HG03432 (cell line): ENCODE measurements at regions not wholly inside any gene's neighbourhood (a gene's known extent, or its start where the extent isn't known, plus 50 kb on each side); places are given as distances from the start of the nearest gene placed in this dataset.
"Not testable (repeated sequence)": the region's sequence is repeated elsewhere in the genome, so short reads cannot be mapped to it uniquely, and the experiment has no call there.

Experiments
- ATAC-seq: cut with Tn5 transposase; IDR thresholded peaks from one replicate; pipeline ENCODE4 v1.9.1; 2021; ENCODE audit warnings: mild to moderate bottlenecking, moderate library complexity; ENCODE audit not compliant: unreplicated experiment

GRCh38 chr17:77332981-77333685 lies 192.4 kb downstream of the SEC14L1 start:
- no peak for ATAC-seq

GRCh38 chr17:77337150-77337549 lies 196.4 kb downstream of the SEC14L1 start:
- ATAC-seq, result no peak

DNA sequence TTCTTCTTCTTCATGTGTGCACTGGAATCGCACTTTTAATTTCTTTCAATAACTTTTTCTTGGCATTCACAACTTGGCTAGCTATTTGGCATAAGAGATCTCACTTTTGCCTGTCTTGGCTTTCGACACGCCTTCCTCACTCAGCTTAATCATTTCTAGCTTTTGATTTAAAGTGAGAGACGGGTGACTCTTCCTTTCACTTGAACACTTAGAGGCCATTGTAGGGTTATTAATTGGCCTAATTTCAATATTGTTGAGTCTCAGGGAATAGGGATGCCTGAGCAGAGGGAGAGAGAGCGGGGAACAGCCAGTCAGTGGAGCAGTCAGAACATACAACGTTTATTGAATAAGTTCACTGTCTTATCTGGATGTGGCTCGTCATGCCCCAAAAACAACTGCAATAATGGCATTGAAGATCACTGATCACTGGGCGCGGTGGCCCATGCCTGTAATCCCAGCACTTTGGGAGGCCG lies 200.3 kb downstream of the SEC14L1 start:
- no peak for ATAC-seq

DNA sequence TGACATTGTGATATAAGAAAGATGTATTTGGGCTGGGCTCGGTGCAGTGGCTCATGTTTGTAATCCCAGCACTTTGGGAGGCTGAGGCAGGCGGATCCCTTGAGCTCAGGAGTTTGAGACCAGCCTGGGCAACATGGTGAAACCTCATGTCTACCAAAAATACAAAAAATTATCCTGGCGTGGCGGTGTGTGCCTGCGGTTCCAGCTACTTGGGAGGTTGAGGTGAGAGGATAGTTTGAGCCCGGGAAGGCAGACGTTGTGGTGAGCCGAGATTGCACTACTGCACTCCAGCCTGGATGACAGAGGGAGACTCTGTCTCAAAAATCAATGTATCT lies 201.9 kb downstream of the SEC14L1 start:
- not testable (repeated sequence) for ATAC-seq

GRCh38 chr17:77343031-77343800 lies 202.4 kb downstream of the SEC14L1 start:
- ATAC-seq, result no peak

- ATAC-seq, result no peak
These were observed 203.3 kb downstream of the SEC14L1 start for GRCh38 chr17:77344038-77344437.

DNA sequence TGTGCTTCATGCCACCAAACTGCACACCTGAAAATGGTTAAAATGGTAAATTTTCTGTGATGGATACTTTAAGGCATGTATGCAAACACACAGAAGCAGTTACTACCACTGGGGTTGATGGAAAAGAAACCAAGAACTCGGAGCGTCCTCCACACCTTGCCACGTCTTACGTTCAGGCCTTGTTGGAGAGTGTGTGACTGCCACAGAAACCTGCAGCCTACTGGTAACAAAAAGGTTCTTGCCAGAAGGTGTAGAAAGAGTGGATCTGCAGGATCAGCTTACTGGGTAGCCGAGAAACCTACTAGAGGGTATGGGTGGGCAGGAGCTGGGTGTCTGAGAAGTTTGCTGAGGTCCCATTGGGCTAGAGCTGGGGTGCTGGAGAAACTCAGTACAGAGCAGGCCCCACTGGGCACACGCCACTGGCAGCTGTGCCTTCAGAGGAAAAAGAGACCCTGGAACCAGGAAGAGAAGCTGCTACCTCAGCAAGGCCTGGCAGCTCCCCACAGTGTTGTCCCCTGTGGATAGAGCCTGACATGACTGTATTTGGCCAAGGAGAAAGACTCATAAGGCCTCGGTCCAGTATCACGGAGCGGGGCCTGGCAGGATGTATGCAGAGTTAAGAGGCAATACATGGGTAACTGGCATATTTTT lies 204.6 kb downstream of the SEC14L1 start:
- no peak for ATAC-seq

DNA sequence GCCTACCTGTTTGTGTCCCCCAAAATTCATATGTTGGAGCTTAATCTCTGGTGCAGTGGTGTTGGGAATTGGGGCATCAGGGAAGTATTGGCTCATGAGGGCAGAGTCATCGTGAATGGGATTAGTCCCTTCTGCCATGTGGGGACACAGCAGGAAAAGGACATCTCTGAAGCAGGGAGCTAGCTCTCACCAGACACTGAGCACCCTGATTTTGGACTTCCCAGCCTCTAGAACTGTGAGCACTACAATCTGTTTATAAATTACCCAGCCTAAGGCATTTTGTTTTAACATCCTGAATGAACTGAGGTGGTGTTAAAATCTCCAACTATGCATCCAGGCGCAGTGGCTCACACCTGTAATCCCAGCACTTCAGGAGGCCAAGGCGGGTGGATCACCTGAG lies 206.0 kb downstream of the SEC14L1 start:
- no peak for ATAC-seq

DNA sequence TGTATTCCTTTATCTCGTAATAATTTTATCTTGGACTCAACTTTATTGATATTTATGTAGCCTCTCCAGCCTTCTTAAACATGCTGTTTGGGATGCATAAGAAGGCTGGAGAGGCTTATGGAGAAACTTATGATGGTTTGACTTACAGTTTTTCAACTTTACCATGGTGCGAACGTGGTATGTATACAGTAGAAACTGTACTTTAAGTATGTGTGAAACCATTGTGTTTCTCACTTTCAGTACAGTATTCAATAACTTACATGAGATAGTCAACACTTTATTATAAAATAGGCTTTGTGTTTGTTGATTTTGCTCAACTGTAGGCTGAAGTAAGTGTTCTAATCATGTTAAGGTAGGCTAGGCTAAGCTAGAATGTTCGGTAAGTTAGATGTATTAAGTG lies 206.8 kb downstream of the SEC14L1 start:
- ATAC-seq, result no peak

GRCh38 chr17:77349976-77350830 lies 209.4 kb downstream of the SEC14L1 start:
- ATAC-seq, result no peak

DNA sequence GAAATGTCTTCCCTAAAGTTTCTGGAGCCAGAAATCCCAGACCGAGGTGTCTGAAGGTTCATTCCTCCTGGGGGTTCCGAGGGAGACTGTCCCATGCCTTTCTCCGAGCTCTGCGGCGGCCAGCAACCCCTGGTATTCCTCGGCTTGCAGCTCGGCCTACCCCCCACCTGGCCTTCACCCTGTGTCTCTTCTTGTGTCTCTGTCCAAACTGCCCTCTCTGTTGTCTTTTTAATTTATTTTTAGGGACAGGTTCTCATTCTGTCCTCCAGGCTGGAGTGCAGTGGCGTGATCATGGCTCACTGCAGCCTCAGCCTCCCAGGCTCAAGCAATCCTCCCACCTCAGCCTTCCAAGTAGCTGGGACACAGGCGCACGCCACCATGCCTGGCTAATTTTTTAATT lies 211.7 kb downstream of the SEC14L1 start:
- ATAC-seq, result no peak

DNA sequence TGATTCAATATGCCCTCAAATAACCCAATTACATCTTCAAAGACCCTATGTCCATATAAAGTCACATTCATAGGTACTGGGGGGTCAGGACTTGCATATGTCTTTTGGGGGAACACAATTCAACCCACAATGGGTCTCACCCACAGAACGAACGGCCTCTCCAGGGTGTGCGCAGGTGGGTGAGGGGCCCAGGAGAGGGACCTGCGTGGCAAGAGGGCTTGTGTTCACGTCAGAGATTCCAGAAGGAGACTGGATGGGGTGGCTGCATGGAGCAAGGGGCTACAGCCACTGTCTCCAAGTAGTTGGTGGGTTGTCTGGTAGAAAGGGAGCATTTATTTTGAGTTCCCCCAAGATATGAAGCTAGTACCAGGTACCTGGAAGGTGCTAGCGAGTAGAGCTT lies 212.2 kb downstream of the SEC14L1 start:
- no peak for ATAC-seq

DNA sequence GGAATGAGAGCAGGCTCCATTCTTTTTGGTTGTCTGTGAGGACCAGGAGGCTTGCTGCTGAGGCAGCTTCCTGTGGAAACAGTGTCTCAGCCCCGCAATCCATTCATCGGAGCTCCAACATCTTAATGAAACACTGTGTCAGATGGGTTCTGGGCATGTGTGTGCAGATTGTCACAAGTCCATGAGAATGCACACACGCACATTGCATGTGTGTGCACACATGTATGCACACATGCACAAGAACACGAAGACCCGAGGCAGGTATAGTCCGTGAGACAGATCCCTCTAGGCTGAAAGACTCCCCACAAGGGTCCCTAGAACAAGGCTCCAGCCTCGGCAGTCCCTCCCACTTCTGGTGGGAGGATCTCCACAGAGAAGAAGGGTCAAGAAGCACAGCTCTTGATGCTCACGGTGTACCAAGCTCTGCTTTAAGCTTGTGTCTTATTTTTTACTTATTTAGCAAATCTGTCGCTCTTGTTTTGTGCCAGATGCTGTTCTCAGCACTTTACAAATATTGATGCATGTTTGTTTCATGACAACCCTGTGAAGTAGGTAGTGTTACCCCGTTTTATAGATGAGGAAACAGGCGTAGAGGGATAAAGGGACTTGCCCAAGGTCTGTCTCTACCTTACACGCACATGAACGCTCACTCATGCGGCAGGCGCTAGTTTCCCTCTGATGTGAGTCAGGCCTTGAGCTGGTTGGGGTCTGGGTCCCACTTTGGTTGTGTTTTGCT lies 213.1 kb downstream of the SEC14L1 start:
- ATAC-seq, result no peak

DNA sequence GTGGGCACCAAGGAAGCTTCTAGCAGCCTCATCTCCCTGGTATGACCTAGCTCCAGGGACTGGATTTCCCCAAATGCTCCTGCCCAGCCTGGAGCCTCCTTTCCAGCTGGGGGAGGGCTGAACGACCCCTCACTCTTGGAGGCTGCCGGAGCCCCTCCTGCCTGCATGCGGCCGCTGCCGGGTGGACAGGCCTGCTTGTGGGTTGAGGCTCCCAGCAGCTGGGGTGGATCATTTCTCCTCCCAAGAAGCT lies 213.6 kb downstream of the SEC14L1 start:
- ATAC-seq, result no peak

DNA sequence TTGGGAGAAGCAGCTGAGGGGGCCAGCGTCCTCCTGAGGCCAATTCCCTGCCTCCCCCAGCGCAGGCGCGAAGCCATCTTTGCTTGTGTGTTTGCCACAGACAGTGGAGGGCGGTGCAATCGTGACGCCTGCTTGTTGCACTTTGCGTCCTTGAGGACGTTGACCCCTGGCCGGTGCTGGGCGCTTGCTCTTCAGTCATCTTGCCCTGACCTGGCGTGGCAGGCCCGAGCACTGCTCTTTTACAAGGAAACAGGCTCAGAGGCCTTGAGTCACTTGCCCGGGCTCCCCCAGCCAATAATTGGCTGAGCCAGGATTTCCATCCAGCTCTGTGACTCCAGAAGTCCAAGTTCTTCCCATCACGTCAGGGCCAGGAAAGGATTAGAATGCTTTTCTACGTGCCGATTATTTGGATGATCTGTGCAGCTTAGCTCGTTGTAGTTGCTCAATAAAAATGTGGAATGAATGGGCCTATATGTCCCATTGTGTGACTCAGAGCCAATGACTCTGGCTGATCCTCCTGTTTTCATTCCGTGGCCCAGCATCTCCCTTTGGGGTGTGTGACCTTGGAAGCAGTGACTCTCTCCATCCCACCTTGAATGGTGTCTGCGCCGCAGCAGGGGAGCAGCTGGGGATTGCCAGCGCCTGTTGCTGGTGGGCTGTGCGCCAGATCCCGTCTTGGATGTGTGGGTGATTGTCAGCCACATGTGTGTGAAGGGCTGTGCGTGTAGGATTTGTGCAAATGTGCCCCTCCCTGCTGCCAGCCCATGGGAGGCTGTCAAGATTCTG lies 214.1 kb downstream of the SEC14L1 start:
- no peak for ATAC-seq

DNA sequence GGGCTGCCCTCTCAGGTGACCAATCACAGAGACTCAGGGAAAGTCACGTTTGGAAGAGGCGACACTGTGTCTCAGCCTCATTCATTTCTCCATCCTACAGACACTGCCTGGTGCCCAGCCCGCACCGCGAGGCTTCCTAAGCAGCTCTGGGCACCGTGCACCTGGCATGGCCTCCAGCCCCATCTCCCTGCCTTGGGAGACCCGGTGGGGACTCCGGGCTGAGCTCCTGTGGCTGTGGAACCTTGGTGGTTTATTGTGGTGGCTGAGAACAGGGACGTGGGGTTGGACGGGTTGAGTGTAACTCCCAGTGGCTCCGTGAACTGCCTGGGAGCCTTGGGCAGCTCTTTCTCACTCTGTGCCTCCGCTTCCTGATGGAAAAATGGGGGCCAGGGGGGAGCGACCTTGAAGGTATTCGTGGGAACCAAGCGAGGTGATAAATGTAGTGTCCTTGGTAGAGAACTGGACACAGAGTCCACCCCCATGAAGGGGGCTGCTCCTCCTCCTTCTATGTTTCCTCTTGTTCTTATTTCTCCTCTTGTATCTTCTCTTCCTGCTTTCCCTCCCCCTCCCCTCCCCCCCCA lies 215.4 kb downstream of the SEC14L1 start:
- ATAC-seq, result no peak

DNA sequence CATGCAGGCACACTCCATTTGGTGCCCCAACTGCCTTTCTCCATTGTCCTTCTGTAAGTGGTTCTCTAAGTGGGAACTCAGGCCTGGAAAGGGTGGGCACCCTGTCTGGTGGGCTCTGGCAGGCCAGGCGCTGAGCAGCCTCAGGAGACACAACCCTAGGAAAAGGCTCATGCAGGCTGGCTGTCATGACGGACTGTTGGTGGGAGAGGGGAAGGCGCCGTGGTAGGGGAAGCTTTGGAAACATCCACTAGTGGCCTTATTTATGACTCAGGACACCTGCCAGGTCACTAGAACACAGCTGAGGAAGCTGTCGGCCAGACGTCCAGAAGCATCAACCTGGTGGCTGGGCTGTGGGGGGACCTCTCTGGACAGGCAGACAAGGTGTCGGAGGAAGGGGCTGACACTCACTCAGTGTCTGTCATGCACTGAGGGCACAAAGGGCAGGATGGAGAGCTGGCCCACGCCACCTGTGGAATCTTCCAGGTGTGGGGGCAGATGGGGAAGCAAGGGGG lies 216.0 kb downstream of the SEC14L1 start:
- ATAC-seq, result no peak

DNA sequence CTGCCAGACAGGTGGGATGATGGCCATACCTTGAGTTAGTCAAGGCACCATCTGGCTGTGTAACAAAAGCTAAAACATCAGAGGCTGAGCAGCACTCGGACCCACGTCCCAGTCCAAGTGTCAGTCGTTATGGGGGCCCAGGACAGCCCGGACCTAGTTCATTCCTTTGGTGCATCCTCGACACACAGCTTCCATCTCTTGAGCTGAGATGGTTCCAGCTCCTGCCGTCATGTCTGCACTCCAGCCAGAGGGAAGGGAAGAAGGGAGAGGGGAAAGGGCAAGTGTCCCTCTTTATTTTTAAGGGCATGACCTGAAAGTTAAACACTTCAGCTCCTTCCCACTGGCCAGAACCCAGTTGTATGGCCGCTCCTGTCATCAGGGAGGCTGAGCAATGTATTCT lies 218.0 kb downstream of the SEC14L1 start:
- no peak for ATAC-seq

DNA sequence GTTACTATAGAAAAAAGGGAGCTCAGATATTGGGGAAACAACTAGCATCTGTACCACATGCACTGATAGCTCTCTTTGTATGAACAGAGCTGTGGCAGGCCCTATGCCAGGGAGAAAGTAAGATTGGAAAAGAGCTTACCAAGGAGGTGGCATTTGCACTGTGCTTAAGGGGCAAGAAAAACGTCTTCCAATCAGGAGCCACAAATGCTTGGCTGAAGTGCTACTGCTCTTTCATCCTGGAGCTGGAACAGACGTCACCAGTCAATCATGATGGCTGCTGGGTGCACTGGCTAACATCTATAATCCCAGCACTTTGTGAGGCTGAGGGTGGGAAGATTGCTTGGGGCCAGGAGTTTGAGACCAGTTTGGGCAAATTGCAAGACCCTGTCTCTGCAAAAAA lies 218.5 kb downstream of the SEC14L1 start:
- ATAC-seq, result no peak
